Peyer's patch (tissue), 4 donors: ENCODE measurements at regions not wholly inside any gene's neighbourhood (a gene's known extent, or its start where the extent isn't known, plus 50 kb on each side); places are given as distances from the start of the nearest gene placed in this dataset.

Experiments
- DNase-seq, 3 donors: peaks; one replicate each; pipeline ENCODE4 v3.0.0-alpha.2; 2017 to 2019
- H3K27ac ChIP-seq, 4 donors: fragments of 200-600 bp; sonication (generic); one replicate each; pipeline ENCODE4 v1.5.1; 2016 to 2019
- H3K27me3 ChIP-seq, 2 donors: fragments of 200-600 bp; sonication (generic); one replicate each; pipeline ENCODE4 v1.5.1; 2019
- H3K36me3 ChIP-seq, 3 donors: fragments of 200-600 bp; sonication (generic); one replicate each; pipeline ENCODE4 v1.5.1; 2016 to 2019
- H3K4me1 ChIP-seq, 4 donors: fragments of 200-600 bp; sonication (generic); one replicate each; pipeline ENCODE4 v1.5.1; 2016 to 2019
- H3K4me3 ChIP-seq, 4 donors: fragments of 200-600 bp; sonication (generic); 1 replicate in 3 of 4; 2 replicates in 1 of 4; pipeline ENCODE4 v1.5.1; 2016 to 2019; ENCODE audit warnings: mild to moderate bottlenecking in 1 of 4
- H3K9me3 ChIP-seq, 4 donors: fragments of 200-600 bp; sonication (generic); one replicate each; pipeline ENCODE4 v1.5.1; 2016 to 2019; ENCODE audit warnings: mild to moderate bottlenecking in 1 of 4
- POLR2A ChIP-seq, 2 donors: fragments of 450-650 bp; IDR thresholded peaks; one replicate each; pipeline ENCODE4 v1.5.1; 2017; ENCODE audit warnings: antibody characterized with exemption in 2 of 2, mild to moderate bottlenecking in 2 of 2, moderate library complexity in 2 of 2
- TF ChIP-seq, protein P1 (sequence below), 6 experiments: fragments of 450-650 bp in 4 of 6; fragments of 200-600 bp in 2 of 6; sonication (generic) in 1 of 6; IDR thresholded peaks; one replicate each; pipeline ENCODE4 v1.5.1; 2017 to 2019; ENCODE audit warnings: antibody characterized with exemption in 6 of 6, mild to moderate bottlenecking in 3 of 6, moderate library complexity in 1 of 6

DNA sequence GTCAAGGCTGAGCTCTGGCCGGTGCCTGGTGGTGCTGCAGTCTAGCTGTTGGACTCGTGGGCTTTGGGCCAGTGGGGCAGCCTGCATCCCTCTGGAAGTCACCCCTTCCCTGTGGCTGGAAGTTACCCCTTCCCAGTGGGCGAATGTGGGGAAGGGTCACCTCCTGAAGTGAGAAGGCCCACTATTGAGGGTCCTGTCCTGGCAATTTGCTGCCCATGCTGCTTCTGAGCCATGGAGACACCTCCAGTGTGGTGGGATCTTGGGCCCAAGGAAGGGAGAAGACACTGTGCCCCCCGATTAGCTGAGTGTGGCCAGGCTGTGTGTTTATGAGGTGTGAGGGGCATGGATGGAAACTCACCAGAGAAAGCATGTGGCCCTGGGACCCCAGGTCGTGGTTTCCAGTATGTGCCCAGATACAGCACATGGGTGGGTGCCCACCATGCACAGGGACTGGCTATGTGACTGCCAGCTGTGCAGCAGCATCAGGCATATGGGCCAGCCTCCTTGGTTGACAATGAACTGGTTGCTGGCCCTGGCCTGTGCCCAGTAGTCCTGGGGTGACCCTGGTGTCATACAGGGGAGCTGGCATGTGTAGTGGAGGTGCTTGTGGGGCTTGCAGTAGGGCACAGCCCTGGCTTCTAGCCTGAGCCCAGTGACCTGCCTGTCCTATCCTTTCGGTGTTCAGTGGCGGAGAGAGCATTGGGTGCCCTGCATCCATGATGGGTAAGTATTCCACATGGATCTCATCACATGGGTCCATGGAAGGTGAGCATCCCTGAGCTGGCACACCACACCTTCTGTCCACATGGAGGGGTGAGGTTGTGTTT is 221.2 kb downstream of the SNRPN start:
- Histone ChIP-seq H3K27me3 (no peaks in the 10 kb centered on the region), H3K27ac (no peak overlapping the region), H3K36me3 (no peaks in the 10 kb centered on the region), H3K4me3 (no peak overlapping the region), H3K9me3 (peaks cover 0 to 75% (median 25%) of the 10 kb centered on the region in 4 donors), H3K4me1 (no peaks in the 10 kb centered on the region)
- TF ChIP-seq, protein P1, sequence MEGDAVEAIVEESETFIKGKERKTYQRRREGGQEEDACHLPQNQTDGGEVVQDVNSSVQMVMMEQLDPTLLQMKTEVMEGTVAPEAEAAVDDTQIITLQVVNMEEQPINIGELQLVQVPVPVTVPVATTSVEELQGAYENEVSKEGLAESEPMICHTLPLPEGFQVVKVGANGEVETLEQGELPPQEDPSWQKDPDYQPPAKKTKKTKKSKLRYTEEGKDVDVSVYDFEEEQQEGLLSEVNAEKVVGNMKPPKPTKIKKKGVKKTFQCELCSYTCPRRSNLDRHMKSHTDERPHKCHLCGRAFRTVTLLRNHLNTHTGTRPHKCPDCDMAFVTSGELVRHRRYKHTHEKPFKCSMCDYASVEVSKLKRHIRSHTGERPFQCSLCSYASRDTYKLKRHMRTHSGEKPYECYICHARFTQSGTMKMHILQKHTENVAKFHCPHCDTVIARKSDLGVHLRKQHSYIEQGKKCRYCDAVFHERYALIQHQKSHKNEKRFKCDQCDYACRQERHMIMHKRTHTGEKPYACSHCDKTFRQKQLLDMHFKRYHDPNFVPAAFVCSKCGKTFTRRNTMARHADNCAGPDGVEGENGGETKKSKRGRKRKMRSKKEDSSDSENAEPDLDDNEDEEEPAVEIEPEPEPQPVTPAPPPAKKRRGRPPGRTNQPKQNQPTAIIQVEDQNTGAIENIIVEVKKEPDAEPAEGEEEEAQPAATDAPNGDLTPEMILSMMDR (IDR thresholded peaks at IDR 0.05): no peak
- TF ChIP-seq POLR2A (IDR thresholded peaks at IDR 0.05): no peak
- DNase-seq: peak; percentile 2 to 28 (median 23)

DNA sequence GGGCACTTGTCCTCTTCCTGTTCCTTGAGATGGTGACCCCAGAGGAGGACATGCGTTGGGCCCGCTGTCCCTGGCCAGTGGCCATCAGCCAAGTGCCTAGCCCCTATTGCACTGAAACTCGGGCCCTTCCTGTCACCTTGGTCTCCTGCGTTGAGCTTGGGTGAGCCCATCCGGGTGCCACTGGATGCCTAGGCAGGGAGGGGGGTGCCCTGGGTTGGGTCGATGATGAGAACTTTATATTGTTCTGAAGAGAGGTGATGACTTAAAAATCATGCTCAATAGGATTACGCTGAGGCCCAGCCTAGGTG is 221.8 kb downstream of the SNRPN start:
- TF ChIP-seq, protein P1 (IDR thresholded peaks at IDR 0.05): no peak
- no peak for TF ChIP-seq POLR2A (IDR thresholded peaks at IDR 0.05)
- H3K4me1 ChIP-seq: no peaks in the 10 kb centered on the region
- H3K27me3 ChIP-seq: no peaks in the 10 kb centered on the region
- H3K36me3 ChIP-seq: no peaks in the 10 kb centered on the region
- no peak overlapping the region for H3K4me3 ChIP-seq
- DNase-seq: peak; percentile 8 to 22 (median 15)
- no peak overlapping the region for H3K27ac ChIP-seq
- peaks cover 0 to 73% (median 24%) of the 10 kb centered on the region in 4 donors for H3K9me3 ChIP-seq

DNA sequence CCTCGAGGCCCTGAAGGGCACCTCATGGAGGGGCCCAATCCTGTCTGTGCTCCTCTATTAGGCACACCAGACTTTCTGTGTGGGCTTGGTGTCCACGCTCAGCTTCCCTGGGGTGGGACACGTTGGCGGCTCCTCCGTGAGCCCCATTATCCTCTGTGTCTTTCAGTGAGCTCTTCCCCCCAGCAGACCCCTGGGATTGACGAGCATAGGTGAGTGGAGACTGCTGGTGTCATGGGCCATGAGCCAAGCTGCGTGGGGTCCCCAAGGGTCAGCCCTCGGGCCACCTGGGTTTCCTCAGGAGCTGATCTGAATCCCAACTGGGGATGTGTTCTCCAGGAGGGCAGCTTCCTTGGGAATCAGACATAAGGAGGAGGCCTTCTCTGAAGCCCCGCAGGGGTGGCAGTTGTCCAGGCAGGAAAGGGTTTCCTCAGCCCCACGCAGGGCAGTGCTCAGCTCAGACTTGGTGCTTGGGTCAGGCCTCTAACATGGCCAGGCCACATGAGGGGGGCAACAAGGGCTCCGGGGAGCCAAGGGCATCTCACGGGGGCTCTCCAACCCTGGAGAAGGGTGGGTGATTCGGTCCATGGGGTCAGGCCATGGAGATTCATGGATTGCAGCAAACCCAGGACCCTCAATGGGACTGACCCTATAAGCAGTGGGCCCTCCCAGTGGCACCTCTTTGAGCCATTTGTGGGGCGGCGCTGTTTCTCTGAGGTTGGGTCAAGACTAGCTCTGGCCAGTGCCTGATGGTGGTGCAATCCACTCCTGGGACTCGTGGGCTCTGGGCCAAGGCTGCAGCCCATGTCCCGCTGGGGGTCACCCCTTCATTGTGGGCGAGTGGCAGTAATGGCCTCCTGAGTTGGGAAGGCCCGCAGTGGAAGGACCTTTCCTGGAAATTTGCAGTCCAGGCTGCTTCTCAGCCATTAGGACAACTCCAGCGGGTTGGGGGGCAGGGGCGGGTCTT is 222.5 kb downstream of the SNRPN start:
- Histone ChIP-seq H3K4me1 (no peaks in the 10 kb centered on the region), H3K36me3 (no peaks in the 10 kb centered on the region), H3K27ac (no peak overlapping the region), H3K4me3 (no peak overlapping the region), H3K27me3 (no peaks in the 10 kb centered on the region), H3K9me3 (peaks cover 0 to 73% (median 21%) of the 10 kb centered on the region in 4 donors)
- TF ChIP-seq POLR2A (IDR thresholded peaks at IDR 0.05): no peak
- TF ChIP-seq, protein P1 (IDR thresholded peaks at IDR 0.05): no peak
- DNase-seq: peak; percentile 3 to 32 (median 20)

DNA sequence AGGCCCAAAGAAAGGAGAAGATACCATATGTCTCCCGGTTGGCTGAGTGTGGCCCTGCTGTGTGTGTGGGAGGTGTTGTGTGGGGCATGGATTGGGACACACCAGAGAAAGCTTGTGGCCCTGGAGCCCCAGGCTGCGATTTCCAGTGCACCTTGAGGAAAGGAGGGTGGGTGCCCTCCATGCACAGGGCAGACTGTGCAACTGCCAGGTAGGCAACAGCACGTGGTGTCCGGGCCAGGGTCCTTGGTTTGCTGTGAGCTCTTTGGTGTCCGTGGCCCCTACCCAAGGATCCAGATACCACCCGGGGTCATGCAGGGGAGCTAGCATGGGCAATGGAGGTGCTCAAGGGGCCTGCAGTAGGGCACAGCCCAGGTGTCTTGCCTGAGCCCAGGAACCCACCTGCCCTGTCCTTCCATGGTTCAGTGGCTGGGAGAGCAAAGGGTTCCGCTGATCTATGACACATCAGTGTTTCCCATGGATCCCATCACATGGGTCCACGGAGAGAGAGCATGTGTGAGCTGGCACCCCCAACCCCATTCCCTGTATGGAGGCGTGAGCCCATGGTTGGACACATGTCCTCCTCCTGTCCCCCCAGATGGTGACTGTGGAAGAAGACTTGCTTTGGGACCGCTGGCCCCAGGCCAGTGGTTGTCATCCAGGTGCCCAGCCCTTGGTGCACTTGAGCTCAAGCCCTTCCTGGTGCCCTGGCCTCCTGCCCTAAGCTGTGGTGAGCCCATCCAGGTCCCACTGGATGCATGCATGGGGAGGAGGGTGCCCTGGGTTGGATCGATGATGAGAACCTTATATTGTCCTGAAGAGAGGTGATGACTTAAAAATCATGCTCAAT is 223.4 kb downstream of the SNRPN start:
- peak; percentile 3 to 24 (median 21) for DNase-seq
- Histone ChIP-seq H3K9me3 (peaks cover 0 to 67% (median 16%) of the 10 kb centered on the region in 4 donors), H3K4me1 (no peaks in the 10 kb centered on the region), H3K27ac (no peak overlapping the region), H3K36me3 (no peaks in the 10 kb centered on the region), H3K27me3 (no peaks in the 10 kb centered on the region), H3K4me3 (no peak overlapping the region)
- TF ChIP-seq POLR2A (IDR thresholded peaks at IDR 0.05): no peak
- TF ChIP-seq, protein P1 (IDR thresholded peaks at IDR 0.05): no peak
